ENCODE measurements at regions not wholly inside any gene's neighbourhood (a gene's known extent, or its start where the extent isn't known, plus 50 kb on each side); places are given as distances from the start of the nearest gene placed in this dataset.

DNA sequence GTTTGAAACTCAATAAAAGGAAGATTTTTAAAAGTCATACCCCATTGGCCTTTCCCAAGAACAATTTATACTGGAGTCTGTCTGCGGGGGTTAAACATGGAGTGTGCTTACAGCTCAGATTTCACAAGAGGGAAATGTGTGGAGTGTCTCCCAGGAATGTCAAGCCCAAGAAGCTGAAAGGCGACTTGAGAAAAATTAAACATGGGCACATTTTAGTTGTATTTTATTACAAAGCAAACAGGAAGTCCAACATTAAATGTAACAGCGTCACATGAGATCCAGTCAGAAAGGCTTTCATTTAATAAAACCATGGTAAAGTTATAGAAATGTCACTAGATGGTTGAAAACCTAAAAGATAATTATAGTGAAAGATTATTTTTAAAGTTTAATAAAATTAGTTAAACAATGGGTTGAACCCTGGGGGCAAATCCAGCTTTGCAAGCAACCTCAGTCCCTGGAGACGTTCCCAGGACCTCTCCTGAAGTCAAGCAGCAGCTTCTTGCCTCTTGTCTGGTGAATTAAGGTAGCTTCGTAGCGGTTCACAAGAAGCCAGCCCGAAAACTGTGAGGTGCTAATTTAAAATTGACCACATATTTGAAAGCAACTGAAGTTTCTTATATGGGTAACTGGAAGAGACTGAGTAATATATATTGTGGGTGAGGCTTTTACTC, 168.4 kb upstream of the EDNRA start:
- Mint-ChIP-seq H3K4me1 (no peaks in the 10 kb centered on the region), H3K9me3 (no peaks in the 10 kb centered on the region), H3K4me3 (no peak overlapping the region), H3K36me3 (no peaks in the 10 kb centered on the region), H3K27ac (no peak overlapping the region), H3K27me3 (no peaks in the 10 kb centered on the region)
- H3K36me3 ChIP-seq (ENCODE audit: control insufficient read depth in 2 of 2, extremely low read depth in 1 of 2, insufficient read depth in 1 of 2, low read length in 1 of 2) = no peaks in the 10 kb centered on the region
- ATAC-seq (replicated peaks in 1 of 4) (no peak), DNase-seq (no peak)
- no peak overlapping the region for H3K27ac ChIP-seq (ENCODE audit: low read length)
- CTCF ChIA-PET = no interaction called here
- no peaks in the 10 kb centered on the region for H3K27me3 ChIP-seq (replicated peaks in 1 of 2; ENCODE audit: control insufficient read depth in 2 of 2, extremely low read depth in 1 of 2, insufficient read depth in 2 of 2, low read length in 1 of 2)
- no CpG with 5 or more reads among the region's 7 CpGs for WGBS (ENCODE audit: insufficient coverage)
- no peak overlapping the region for H3K4me3 ChIP-seq (ENCODE audit: control insufficient read depth in 1 of 2, extremely low read depth in 1 of 2, low read length in 1 of 2)
- no peaks in the 10 kb centered on the region for H3K9me3 ChIP-seq
- POLR2A ChIA-PET = no interaction called here
- H3K4me1 ChIP-seq (ENCODE audit: control insufficient read depth in 1 of 2, extremely low read depth in 1 of 2, insufficient read depth in 2 of 2, low read length in 2 of 2) = no peaks in the 10 kb centered on the region

DNA sequence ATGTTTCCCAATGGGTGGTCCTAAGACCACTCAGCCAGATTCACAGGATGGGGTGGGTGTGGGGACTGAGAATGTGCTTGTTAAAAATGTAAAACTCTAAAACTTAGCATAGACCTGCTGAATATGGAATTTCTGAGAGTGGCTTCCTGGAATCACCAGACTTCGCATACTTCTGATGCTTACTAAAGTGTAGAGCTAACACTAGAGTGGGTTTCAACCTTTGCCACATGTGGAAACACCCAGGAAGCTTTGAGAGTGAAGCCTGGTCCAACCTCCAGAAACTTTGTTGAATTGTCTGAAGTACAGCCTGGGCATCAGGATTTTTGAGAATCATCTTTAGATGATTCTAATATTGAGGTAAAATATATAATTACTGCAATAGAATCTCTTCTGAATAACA, 167.8 kb upstream of the EDNRA start:
- no peaks in the 10 kb centered on the region for H3K36me3 Mint-ChIP-seq
- no CpG with 5 or more reads among the region's 1 CpG for WGBS (ENCODE audit: insufficient coverage)
- DNase-seq = no peak

DNA sequence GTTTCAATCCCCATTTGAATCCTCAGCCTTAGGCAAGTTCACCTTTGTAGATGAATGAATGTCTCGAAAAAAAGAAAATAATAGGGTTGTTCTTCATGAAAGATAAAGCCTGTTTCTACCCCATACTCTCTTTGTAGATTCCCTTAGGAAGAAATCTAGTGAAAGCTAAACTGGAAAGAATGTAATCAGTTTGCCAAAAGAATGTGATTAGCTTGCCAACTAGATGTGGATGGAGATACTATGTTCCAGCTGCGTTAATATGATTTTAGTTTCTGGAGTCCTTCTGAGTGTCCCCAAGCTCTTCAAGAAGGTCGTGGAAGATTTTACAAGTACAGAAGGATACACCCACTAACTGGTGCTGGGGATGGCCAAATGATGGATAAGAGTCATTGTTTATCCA, 162.3 kb upstream of the EDNRA start:
- Mint-ChIP-seq H3K27ac (no peak overlapping the region), H3K4me1 (no peaks in the 10 kb centered on the region), H3K4me3 (no peak overlapping the region), H3K27me3 (peaks cover 0 to 3% of the 10 kb centered on the region in 2 donors), H3K36me3 (no peaks in the 10 kb centered on the region), H3K9me3 (peaks cover 0 to 12% (median 0%) of the 10 kb centered on the region in 3 donors)
- Histone ChIP-seq H3K27me3 (replicated peaks in 1 of 2; ENCODE audit: control insufficient read depth in 2 of 2, extremely low read depth in 1 of 2, insufficient read depth in 2 of 2, low read length in 1 of 2) (no peaks in the 10 kb centered on the region), H3K4me1 (ENCODE audit: control insufficient read depth in 1 of 2, extremely low read depth in 1 of 2, insufficient read depth in 2 of 2, low read length in 2 of 2) (no peaks in the 10 kb centered on the region), H3K4me3 (ENCODE audit: control insufficient read depth in 1 of 2, extremely low read depth in 1 of 2, low read length in 1 of 2) (no peak overlapping the region), H3K9me3 (no peaks in the 10 kb centered on the region), H3K27ac (ENCODE audit: low read length) (no peak overlapping the region), H3K36me3 (ENCODE audit: control insufficient read depth in 2 of 2, extremely low read depth in 1 of 2, insufficient read depth in 1 of 2, low read length in 1 of 2) (no peaks in the 10 kb centered on the region)
- ATAC-seq (replicated peaks in 1 of 4) (no peak), DNase-seq (no peak)
- CTCF ChIA-PET = no interaction called here
- POLR2A ChIA-PET = no interaction called here
- no CpG with 5 or more reads among the region's 3 CpGs for WGBS (ENCODE audit: insufficient coverage)

More for the DNA sequence above, 167.8 kb upstream of the EDNRA start:
- Histone ChIP-seq H3K36me3 (ENCODE audit: control insufficient read depth in 2 of 2, extremely low read depth in 1 of 2, insufficient read depth in 1 of 2, low read length in 1 of 2) (no peaks in the 10 kb centered on the region), H3K4me1 (ENCODE audit: control insufficient read depth in 1 of 2, extremely low read depth in 1 of 2, insufficient read depth in 2 of 2, low read length in 2 of 2) (no peaks in the 10 kb centered on the region), H3K27ac (ENCODE audit: low read length) (no peak overlapping the region), H3K9me3 (no peaks in the 10 kb centered on the region), H3K4me3 (ENCODE audit: control insufficient read depth in 1 of 2, extremely low read depth in 1 of 2, low read length in 1 of 2) (no peak overlapping the region), H3K27me3 (replicated peaks in 1 of 2; ENCODE audit: control insufficient read depth in 2 of 2, extremely low read depth in 1 of 2, insufficient read depth in 2 of 2, low read length in 1 of 2) (no peaks in the 10 kb centered on the region)
- Mint-ChIP-seq H3K27me3 (no peaks in the 10 kb centered on the region), H3K27ac (no peak overlapping the region), H3K9me3 (no peaks in the 10 kb centered on the region), H3K4me1 (no peaks in the 10 kb centered on the region), H3K4me3 (no peak overlapping the region)
- no peak for ATAC-seq (replicated peaks in 1 of 4)
- ChIA-PET CTCF (no interaction called here), POLR2A (no interaction called here)

DNA sequence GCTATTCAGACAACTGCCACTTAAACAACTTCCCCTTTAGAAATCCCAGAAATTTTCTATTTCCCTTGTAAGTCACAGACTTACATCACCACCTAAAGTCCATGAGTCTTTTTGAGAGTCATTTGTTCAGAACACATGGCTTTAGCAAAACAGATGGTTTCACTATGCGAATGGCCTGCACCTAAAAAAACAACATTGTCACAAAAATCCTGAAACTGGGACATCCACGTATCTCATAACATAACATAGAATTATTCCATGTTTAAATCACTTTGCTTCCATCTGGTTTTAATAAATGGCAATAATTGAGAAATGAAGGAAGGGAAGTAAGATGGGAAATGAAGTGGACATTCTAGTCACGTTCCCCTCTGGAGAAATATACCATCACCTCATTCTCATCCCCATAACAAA, 155.3 kb upstream of the EDNRA start:
- H3K4me3 Mint-ChIP-seq = no peak overlapping the region
- no peaks in the 10 kb centered on the region for H3K27me3 ChIP-seq (replicated peaks in 1 of 2; ENCODE audit: control insufficient read depth in 2 of 2, extremely low read depth in 1 of 2, insufficient read depth in 2 of 2, low read length in 1 of 2)
- no peaks in the 10 kb centered on the region for H3K36me3 Mint-ChIP-seq
- peaks cover 0 to 3% (median 0%) of the 10 kb centered on the region in 3 donors for H3K9me3 Mint-ChIP-seq
- DNase-seq = no peak
- H3K4me1 Mint-ChIP-seq = no peaks in the 10 kb centered on the region
- ChIA-PET CTCF (interaction anchor here in 1 of 2 donors (0.6 kb wide), 1 partner anchor 11 kb away, joined by 3 read pairs; no protein-coding TSS in a partner anchor), POLR2A (no interaction called here)
- no peak overlapping the region for H3K27ac ChIP-seq (ENCODE audit: low read length)
- 88% methylated on average over 1 of the region's 3 CpGs for WGBS (ENCODE audit: insufficient coverage)
- ATAC-seq (replicated peaks in 1 of 4) = no peak
- H3K4me1 ChIP-seq (ENCODE audit: control insufficient read depth in 1 of 2, extremely low read depth in 1 of 2, insufficient read depth in 2 of 2, low read length in 2 of 2) = no peaks in the 10 kb centered on the region
- no peak overlapping the region for H3K4me3 ChIP-seq (ENCODE audit: control insufficient read depth in 1 of 2, extremely low read depth in 1 of 2, low read length in 1 of 2)
- no peaks in the 10 kb centered on the region for H3K9me3 ChIP-seq
- H3K27me3 Mint-ChIP-seq = peaks cover 0 to 8% of the 10 kb centered on the region in 2 donors
- H3K27ac Mint-ChIP-seq = no peak overlapping the region
- H3K36me3 ChIP-seq (ENCODE audit: control insufficient read depth in 2 of 2, extremely low read depth in 1 of 2, insufficient read depth in 1 of 2, low read length in 1 of 2) = no peaks in the 10 kb centered on the region

DNA sequence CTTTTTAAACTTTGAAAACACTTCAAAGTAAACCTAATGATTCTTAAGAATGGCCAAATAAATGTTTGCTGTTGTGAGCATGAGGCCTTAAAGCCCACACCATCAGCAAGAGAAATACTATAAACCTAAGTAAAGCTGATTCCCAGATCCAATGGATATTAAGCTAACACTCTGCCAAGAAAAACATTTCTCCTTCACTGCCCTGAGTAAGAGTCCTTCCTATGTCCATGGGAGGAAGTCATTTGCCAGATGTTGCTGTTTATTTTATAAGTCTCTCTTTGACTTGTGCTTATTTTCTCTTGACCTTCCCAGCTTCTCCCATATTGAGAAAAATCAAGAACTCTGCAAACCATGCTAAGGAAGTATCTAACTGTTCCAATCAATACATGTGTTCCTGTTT, 154.3 kb upstream of the EDNRA start:
- H3K27ac ChIP-seq (ENCODE audit: low read length) = no peak overlapping the region
- ATAC-seq (replicated peaks in 1 of 4) (no peak), DNase-seq (no peak)
- CTCF ChIA-PET = no interaction called here
- H3K4me3 ChIP-seq (ENCODE audit: control insufficient read depth in 1 of 2, extremely low read depth in 1 of 2, low read length in 1 of 2) = no peak overlapping the region
- no peaks in the 10 kb centered on the region for H3K4me1 ChIP-seq (ENCODE audit: control insufficient read depth in 1 of 2, extremely low read depth in 1 of 2, insufficient read depth in 2 of 2, low read length in 2 of 2)
- Mint-ChIP-seq H3K27ac (no peak overlapping the region), H3K9me3 (no peaks in the 10 kb centered on the region), H3K4me1 (no peaks in the 10 kb centered on the region), H3K27me3 (peaks cover 0 to 4% of the 10 kb centered on the region in 2 donors), H3K4me3 (no peak overlapping the region), H3K36me3 (no peaks in the 10 kb centered on the region)
- POLR2A ChIA-PET = no interaction called here
- no peaks in the 10 kb centered on the region for H3K27me3 ChIP-seq (replicated peaks in 1 of 2; ENCODE audit: control insufficient read depth in 2 of 2, extremely low read depth in 1 of 2, insufficient read depth in 2 of 2, low read length in 1 of 2)
- H3K9me3 ChIP-seq = no peaks in the 10 kb centered on the region
- no peaks in the 10 kb centered on the region for H3K36me3 ChIP-seq (ENCODE audit: control insufficient read depth in 2 of 2, extremely low read depth in 1 of 2, insufficient read depth in 1 of 2, low read length in 1 of 2)

DNA sequence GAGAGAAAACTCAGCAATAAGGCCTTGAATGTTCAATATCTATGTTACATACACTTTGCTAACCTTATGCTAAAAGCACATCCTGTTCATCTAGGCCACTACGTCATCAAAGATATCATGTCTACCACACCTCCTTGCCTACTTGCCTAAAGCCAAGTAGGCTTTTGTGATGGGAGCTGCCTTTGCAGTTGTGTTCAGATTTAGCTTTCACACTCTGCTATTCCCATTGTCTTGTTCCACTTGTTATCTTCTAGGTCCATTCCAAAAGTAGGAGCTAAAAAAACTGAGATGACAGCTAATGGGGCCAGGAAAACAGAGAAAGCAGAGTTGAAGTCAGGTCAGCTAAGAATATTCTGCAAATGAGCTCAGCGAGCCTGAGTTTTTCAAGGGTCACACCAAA, 153.6 kb upstream of the EDNRA start:
- Histone ChIP-seq H3K27me3 (replicated peaks in 1 of 2; ENCODE audit: control insufficient read depth in 2 of 2, extremely low read depth in 1 of 2, insufficient read depth in 2 of 2, low read length in 1 of 2) (no peaks in the 10 kb centered on the region), H3K4me3 (ENCODE audit: control insufficient read depth in 1 of 2, extremely low read depth in 1 of 2, low read length in 1 of 2) (no peak overlapping the region), H3K27ac (ENCODE audit: low read length) (no peak overlapping the region), H3K36me3 (ENCODE audit: control insufficient read depth in 2 of 2, extremely low read depth in 1 of 2, insufficient read depth in 1 of 2, low read length in 1 of 2) (no peaks in the 10 kb centered on the region), H3K9me3 (no peaks in the 10 kb centered on the region), H3K4me1 (ENCODE audit: control insufficient read depth in 1 of 2, extremely low read depth in 1 of 2, insufficient read depth in 2 of 2, low read length in 2 of 2) (no peaks in the 10 kb centered on the region)
- H3K27me3 Mint-ChIP-seq = peaks cover 0 to 4% of the 10 kb centered on the region in 2 donors
- POLR2A ChIA-PET = no interaction called here
- CTCF ChIA-PET = no interaction called here
- H3K27ac Mint-ChIP-seq = no peak overlapping the region
- H3K4me3 Mint-ChIP-seq = no peak overlapping the region
- ATAC-seq (replicated peaks in 1 of 4) (no peak), DNase-seq (no peak)
- no peaks in the 10 kb centered on the region for H3K4me1 Mint-ChIP-seq
- H3K9me3 Mint-ChIP-seq = no peaks in the 10 kb centered on the region
- WGBS (ENCODE audit: insufficient coverage) = no CpG with 5 or more reads among the region's 2 CpGs
- no peaks in the 10 kb centered on the region for H3K36me3 Mint-ChIP-seq

DNA sequence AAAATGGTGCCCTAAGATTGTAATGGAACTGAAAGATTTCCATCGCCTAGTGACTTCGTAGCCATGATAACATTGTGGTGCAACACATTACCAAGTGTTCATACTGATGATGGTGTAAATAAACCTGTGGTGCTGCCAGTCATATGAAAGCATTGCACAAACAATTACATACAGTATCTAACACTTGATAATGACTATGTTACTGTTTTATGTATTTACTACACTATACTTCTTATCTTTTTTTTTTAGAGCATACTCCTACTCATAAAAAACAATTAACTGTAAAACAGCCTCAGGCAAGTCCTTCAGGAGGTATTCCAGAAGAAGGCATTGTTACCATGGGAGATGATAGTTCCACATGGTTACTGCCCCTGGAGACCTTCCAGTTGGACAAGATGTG, 152.7 kb upstream of the EDNRA start:
- H3K27ac ChIP-seq (ENCODE audit: low read length) = no peak overlapping the region
- POLR2A ChIA-PET = no interaction called here
- peaks cover 0 to 4% of the 10 kb centered on the region in 2 donors for H3K27me3 Mint-ChIP-seq
- no peak overlapping the region for H3K27ac Mint-ChIP-seq
- no peaks in the 10 kb centered on the region for H3K36me3 ChIP-seq (ENCODE audit: control insufficient read depth in 2 of 2, extremely low read depth in 1 of 2, insufficient read depth in 1 of 2, low read length in 1 of 2)
- no peaks in the 10 kb centered on the region for H3K4me1 Mint-ChIP-seq
- H3K36me3 Mint-ChIP-seq = no peaks in the 10 kb centered on the region
- H3K9me3 Mint-ChIP-seq = no peaks in the 10 kb centered on the region
- H3K9me3 ChIP-seq = no peaks in the 10 kb centered on the region
- WGBS (ENCODE audit: insufficient coverage) = no CpG with 5 or more reads among the region's 2 CpGs
- H3K4me3 Mint-ChIP-seq = no peak overlapping the region
- H3K27me3 ChIP-seq (replicated peaks in 1 of 2; ENCODE audit: control insufficient read depth in 2 of 2, extremely low read depth in 1 of 2, insufficient read depth in 2 of 2, low read length in 1 of 2) = no peaks in the 10 kb centered on the region
- ATAC-seq (replicated peaks in 1 of 4) = no peak
- no peaks in the 10 kb centered on the region for H3K4me1 ChIP-seq (ENCODE audit: control insufficient read depth in 1 of 2, extremely low read depth in 1 of 2, insufficient read depth in 2 of 2, low read length in 2 of 2)
- H3K4me3 ChIP-seq (ENCODE audit: control insufficient read depth in 1 of 2, extremely low read depth in 1 of 2, low read length in 1 of 2) = no peak overlapping the region
- DNase-seq = no peak
- CTCF ChIA-PET = no interaction called here
